Inflammatory macrophage (primary cell): ENCODE measurements at regions not wholly inside any gene's neighbourhood (a gene's known extent, or its start where the extent isn't known, plus 50 kb on each side); places are given as distances from the start of the nearest gene placed in this dataset.
"Not testable (repeated sequence)": the region's sequence is repeated elsewhere in the genome, so short reads cannot be mapped to it uniquely, and the experiment has no call there.

Experiments
- DNase-seq, 2 donors: peaks; one replicate each; pipeline ENCODE4 v3.0.0-alpha.2; 2020 to 2022

DNA sequence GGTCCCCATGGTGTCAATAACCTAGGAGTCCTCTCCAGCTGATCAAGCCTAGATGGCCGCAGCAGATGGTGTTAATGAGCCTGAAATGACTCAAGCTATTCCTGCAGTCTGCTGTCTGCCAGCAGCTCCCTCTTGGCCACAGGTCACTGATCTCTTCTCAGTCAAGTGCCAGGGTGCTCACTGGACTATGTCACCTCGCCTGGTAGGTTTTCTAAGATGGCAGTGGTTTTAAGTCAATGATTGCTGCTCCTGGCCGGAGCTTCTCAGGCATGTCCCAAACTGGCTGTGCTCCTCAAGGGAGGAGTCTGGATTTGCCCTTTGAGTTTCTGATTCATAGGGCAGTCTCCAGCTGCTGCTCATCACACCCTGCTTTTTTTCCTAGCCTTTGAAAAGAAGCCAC lies 58.6 kb upstream of the SHISA6 start:
- DNase-seq, result no peak

DNA sequence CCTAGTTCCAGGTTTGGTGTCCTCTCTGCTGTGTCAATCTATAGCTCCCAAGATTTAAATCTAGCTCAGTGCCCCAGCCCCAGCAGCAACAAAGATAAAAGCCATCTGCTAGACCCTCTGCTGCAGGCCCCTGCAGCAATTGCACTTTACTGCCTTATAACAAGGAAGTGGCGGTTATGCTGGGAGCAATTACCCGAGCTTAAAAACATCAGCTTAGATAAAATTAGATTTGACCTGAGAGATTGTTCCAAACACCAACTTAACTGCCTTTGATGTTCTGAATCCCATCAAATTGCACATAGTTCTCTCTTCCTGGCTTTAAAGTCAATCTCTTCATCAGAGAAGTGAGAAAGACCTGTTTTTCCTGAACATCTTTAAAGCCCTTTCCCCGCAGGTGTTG lies 62.4 kb upstream of the SHISA6 start:
- DNase-seq, result no peak

DNA sequence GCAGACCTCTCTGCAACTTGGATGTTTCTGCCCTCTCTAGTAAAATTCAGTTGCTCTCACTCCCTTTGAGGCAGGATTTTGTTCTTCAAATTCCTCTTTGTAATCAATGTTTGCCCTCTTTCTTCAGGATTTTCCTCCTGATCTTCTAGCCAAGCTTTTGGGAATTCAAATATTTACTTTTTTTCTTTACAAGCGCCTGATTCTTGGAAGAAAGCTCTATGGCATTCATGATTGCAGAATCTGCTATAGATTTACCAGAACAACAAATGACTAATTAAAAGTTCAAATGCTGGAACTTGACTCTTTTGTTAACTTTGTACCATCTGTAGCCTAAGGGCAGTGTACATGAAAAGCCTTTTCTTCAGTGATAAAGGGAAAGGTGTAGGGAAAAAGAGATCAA lies 63.7 kb upstream of the SHISA6 start:
- DNase-seq, result no peak

DNA sequence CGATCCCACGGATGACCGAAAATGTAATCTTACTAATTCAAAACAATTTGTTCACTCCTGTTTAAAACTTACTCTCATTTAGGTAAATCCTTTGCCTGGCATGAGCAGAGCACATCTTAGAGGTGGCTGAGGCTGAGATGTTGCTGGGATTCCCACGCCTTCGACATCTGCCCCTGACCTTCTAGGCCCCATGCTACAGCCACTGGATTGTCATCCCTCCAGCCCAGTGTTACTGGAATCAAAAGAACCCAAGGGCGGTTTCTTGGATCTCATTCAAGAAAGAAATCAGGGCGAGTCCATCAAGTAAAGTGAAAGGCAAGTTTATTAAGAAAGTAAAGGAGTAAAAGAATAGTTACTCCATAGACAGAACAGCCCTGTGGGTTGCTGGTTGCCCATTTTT lies 64.5 kb upstream of the SHISA6 start:
- DNase-seq, result no peak

DNA sequence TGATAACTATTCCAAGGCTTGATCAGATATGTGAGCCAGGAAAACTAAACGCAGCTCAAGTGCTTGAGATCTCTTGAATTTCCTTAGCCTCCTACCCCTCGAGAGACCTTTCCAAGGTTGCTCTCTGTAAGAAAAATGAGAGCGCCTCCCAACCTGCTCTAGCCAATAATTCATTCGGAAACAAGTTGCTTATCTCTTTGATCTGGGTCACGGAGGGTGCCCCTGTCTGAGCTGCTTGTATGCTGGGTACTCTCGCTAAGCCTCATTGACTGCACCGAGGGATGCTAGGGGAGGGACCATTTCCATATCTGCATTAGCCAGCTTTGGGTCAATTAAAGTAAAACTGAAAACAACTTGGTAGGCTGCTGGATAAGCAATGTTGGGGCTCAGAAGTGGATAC lies 70.1 kb upstream of the SHISA6 start:
- no peak for DNase-seq

DNA sequence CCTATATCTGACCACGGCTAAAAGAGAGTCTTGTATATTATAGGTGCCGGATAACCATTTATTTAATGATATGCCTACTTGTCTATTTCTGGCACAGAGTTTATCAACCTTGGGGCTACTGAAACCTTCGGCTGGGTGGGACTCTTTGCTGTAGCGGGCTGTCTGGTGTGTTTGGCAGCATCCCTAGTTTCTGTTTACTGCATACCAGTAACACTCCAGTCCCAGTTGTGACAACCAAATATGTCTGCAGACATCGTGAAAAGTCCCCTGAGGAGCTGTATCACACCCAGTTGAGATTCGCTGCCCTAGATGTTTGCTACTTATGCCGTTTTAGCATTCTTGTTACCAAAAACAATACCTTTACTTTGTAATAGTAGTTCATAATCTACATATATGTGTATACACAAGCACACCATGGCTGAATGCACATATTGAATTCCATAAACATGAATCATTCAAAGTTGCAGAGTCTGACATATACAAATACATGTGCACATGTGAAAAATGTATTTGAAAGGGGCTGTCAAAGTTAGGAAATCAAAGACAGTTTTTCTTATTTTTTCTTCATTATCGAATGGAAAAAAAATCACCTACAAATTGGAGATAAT lies 89.1 kb upstream of the SHISA6 start:
- DNase-seq, result no peak

DNA sequence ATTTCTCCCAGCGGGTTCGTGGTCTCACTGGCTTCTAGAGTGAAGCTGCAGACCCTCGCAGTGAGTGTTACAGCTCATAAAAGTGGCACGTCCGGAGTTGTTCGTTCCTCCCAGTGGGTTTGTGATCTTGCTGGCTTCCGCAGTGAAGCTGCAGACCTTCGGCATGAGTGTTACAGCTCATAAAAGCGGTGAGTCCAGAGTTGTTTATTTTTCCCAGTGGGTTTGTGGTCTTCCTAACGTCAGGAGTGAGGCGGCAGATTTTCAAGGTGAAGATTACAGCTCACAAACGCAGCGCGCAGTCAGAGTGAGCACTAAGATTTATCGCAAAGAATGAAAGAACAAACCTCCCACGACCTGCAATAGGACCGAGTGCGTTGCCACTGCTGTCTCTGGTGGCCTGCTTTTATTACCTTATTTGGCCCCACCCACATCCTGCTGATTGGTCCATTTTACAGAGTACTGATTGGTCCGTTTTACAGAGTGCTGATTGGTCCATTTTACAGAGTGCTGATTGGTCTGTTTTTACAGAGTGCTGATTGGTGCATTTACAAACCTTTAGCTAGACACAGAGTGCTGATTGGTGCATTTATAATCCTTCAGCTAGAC lies 90.0 kb upstream of the SHISA6 start:
- DNase-seq, result not testable (repeated sequence)

DNA sequence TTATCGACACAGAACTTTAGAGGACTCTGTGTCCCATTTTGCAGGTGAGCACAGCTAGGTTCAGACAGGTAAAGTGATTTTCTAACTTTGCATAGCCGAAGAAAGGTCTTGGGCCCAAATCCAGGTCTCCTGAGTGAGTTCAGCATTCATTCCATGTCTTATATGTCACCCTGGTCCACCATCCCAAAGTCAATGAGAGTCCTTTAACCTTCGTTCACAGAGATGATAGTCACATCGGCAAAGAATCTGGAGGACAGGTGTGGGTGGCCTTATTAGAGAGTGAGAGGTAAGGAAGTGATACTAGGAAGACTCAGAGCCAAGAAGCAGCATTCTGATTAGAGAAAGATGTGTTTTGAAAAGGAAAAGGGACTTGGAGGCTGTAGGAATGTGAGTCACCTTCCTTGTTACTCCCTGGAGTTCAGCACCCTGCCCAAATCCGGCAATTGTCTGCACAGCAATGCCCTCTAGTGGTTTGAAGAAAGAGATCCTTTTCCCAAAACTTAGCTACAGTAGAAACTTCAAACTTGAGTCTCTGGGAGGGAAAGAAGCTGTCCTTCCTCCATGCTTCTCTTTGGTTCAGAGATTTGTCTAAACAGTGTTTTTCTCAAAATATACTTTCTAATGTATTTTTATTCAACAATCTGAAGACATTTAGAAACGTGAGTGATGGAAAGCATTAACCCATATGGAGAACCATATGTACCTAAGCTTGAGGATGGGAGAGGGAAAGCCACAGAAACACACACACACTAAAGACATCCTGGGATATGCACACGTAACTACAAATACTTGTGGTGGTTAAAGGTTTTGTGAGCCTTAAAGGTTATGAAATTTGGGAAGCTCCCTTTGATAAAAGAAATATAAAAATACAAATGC lies 96.4 kb upstream of the SHISA6 start:
- peak; percentile 3 to 15 for DNase-seq

DNA sequence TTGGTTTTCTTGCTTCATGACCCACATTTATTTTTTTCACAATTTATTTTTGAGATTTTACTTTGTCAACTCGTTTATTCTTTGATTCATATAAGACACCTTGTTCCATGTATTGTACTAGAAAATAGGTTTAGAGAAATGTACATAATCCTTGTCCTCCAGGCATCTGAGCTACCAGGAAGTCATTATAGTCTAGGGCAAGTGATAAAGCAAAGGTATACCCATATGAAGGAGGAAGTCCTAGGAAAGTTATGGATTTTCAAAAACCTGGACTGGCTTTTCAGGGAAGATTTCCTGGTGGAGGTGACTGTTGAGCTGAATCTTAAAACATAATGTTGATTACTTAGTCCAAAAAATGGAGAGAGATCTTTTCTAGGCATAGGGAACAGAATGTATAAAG lies 98.8 kb upstream of the SHISA6 start:
- no peak for DNase-seq

DNA sequence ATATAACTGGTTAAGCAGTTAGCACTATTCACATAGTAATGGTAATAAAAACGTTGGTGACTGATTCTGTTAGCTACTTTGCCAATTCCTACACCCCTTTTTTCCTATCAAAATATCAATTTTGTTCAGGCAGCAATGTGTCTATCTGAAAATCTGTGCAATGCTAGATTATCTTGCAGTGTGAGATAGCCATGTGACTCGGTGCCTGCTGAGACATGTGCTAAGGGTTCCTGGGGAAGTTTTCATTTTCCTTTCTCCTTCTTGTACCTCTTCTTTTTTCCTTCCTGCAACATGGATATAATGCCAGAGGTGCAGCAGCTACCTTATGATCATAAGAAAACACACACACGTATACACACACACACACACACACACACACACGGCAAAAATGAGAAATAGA lies 100.5 kb upstream of the SHISA6 start:
- DNase-seq, result no peak

DNA sequence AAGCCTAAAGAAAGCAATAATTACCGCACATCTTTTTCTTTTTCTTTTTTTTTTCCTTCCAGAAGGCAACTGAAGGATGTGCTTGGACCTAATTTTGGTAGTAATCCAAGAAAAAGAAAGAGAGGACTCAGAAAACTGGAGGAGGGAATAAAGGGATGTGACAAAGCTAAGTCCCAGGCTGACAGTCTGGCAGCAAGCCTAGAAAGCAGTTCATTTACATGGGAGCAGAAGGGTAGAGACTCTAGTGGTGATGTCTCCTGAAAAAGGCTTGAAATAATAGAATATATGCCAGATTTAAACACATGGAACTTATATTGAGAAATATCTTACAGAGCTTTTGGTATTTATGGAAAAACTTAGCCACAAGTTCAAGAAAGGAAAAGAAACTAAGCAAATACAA lies 101.0 kb upstream of the SHISA6 start:
- no peak for DNase-seq

DNA sequence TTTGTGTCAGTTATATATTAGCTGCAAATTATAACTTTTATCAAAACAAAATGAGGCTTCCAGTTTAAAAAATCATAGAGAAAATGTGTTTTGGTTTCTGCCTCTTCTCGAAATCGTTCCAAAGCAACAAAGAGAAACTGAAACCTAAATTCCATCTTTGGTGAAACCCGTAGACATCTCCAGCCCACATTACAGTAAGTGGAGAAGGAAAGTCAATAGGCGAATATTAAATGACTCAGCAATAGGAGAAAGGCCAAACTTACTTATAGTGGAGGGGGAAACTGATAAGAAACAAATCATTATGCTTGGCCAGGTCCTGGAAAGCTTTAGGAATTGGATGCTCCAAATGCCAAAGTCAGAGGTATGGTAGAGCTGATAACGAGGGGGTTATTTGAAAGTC lies 103.0 kb upstream of the SHISA6 start:
- DNase-seq, result no peak

DNA sequence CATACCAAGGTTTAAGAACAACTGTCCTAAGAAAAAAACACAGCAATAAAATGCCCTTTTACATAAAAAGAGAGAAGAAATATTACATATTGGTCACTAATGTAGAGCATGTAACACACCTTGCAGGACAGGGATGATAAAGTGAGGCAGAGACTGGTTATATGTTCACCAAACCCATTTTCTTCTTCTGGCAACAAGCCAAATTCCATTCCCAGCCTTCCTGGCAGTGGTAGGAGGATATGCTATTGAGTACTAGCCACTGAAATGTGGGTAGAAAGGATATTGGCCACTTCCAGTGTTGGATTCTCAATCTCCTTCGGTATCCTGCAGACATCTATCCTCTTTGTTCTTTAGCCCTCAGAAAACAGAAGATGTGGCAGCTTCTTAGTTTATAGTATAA lies 105.2 kb upstream of the SHISA6 start:
- no peak for DNase-seq

DNA sequence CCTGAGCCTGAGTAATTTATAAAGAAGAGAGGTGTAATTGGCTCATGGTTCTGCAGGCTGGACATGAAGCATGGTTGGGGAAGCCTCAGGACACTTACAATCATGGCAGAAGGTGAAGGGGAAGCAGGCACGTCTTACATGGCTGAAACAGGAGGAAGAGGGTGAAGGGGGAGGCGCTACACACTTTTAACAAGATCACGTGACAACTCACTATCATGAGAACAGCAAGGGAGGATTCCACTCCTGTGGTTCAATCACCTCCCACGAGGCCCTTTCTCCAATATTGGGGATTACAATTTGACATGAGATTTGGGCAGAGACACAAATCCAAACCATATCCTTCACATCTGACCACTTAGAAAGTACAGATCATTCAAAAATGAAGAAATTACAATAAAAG lies 110.6 kb upstream of the SHISA6 start:
- DNase-seq, result no peak

DNA sequence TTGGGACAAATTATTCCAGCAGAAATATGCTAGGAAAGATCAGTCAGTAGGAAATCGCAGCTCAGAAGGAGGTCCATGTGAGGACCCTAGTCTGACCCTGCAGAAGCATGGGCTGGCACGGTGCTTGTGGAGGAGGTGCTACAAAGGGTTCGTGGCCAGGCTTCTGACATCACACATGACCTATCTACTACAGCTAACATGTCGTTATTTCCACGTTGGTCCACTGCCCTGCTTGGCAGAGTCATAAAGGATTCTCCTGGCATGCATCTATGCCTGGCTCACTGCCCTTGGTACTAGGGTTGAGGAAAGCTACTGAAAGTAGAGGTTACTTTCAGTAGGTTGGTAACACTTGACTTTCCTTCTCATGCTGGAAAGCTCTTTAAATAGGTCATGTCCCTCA lies 118.1 kb upstream of the SHISA6 start:
- no peak for DNase-seq

DNA sequence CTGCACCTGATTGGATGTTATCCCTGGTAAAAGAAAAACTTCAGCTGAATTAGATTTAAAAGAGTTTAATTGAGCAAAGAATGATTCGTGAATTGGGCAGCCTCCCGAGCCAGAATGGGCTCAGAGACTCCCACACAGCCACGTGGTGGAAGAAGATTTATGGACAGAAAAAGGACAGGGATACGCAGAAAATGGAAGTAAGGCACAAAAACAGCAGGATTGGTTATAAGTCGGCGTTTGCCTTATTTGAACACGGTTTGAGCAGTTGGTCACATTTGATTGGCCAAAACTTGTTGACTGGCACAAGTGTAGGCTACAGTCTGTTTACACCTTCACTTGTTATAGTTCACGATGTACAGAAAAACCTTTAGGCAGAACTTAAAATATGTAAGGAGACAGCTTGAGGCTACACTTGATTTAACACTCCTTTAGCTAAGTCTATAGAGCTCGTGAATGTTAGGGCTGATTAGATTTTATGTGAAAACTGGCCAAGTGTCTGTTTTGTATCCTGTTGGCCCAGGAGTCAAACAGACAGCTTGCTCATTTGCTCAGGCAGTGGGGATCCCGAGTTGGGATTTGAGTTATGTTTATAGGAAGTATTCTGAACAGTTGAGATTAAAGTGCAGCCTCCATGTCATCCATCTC lies 119.5 kb upstream of the SHISA6 start:
- DNase-seq, result no peak

DNA sequence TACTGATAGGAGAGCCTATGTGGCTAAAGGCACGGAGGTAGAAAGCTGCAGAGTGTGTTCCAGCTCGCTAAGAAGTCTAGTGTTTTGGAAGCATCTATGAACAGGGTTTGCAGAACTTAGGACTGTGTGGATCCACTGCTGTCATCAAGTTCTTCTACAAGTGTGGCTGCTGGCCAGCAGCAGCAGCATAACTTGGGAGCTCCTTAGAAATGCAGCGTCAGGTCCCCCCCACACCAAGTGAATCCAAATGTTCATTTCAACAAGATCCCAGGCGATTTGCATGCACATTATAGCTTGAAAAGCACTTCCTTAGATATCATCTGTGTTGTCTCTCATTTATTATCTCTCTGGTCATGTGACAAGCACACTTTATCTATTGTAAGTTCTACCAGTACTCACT lies 131.9 kb upstream of the SHISA6 start:
- no peak for DNase-seq

DNA sequence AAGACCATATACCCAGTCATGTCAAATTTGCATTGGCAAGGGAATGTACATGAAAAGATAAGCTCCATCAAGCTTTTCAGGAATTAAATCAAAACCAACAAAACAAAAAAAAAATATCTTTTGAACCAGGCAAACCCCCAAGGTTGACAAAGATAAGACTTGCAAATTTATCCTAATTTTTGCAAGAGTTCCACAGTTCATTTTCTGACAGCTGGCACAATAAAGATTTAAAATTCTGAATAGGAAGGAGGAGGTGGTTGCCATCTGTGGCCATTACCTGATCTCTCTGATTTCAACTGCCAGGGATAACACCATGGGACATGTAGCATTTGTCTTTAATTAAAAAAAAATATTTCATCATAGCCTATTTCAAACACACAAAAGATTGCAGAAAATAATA lies 135.9 kb upstream of the SHISA6 start:
- no peak for DNase-seq

DNA sequence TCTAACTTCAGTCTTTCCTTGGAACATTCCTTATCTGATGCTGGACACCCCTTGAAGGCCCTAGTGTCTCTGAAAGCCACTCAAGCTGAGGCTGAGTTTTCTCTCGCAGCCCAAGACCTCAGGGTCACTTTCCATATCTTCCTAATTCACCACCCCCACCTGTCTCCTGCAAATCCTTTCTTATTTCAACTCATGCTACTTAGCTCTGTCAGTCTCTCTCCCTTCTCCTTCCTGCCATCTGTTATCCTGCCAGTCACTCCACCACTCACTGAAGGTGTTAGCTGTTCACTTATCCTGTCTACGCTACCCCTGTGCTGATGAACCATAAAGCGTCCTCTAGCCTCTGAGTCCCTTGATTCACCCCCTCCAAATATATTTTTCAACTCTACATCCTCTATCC lies 143.9 kb upstream of the SHISA6 start:
- no peak for DNase-seq

DNA sequence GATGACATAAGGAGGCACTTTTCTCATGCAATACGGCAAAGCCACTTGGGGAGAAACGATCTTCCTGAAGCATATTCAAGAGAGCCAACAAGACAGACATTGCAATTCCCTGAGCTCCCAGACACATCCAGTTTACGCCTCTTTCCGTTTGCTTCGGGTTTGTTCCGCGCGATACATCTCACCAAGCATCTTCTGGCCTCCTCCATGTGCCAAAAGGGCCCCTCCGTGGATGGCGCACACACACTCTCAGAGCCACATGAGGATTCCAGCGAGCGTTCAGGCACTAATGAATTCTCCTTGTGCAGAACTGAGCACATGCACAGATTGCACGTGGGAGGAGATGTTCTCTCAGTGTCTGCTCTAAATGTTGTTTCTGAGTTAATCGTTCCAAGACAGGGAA lies 146.7 kb upstream of the SHISA6 start:
- no peak for DNase-seq

DNA sequence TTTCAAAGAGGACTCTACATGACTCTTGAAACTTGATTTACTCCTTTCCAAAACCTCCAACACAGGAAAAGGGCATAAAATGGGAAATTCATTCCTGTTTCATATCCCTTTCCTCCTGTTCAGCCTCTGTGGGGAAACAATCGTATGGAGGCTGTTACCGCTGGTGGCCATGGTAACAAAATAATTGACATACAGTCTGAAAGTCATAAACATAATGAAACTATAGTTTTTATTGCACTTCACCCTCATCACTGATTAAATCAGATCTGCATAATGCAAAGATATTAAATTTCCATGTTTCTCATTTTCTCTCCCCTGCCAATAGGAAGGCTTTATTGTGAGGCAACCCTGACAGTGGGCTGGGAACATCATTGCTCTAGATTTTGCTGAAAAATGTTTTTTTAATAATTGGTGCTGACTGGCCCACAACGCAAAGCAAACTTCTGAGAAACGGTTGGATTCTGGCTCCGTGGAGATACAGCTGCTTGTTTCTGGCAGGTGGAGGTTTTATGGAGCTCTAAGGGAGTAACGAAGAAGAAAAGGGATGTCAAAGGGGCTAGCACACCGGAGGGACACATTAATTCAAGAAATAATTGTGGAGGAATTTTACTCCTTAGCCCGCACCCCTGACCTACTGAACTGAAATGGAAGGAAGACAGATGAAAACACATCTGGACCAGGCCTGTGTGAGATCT lies 154.2 kb upstream of the SHISA6 start:
- no peak for DNase-seq

DNA sequence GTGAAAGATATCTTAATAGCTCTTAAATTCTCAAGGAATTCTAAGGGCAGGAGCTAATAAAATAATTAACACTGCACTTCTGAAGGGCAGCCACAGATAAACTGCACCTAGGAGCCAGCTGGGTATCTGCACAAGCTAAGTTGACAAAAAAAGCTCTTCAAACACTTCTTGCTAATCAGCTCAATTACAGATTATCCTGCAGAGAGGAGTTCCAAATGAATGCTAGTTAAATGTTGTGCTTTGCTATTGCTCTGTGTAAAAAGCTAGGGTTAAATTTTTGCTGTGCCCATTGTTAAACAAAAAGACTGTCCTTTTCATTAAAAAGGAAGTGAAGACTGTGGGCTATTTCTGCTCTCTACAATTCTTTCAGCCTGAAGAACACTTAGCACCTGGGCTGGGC lies 158.5 kb upstream of the SHISA6 start:
- DNase-seq, result no peak

DNA sequence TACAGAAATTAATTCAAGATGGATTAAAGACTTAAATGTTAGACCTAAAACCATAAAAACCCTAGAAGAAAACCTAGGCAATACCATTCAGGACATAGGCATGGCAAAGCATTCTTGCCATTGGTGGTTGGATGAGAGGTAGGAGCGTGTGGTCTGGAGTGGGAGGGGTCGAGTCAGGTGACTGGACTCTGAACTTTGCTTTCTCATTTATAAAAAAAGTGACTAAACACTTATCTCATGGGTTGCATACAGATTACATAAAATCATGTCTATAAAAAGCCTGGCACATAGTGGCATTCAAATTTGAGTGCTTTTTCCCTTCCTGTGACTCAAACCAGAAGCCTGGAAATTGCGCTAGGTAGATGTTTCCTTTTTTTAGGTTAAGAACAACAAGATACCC lies 159.7 kb upstream of the SHISA6 start:
- DNase-seq, result no peak
